ENCODE measurements at regions not wholly inside any gene's neighbourhood (a gene's known extent, or its start where the extent isn't known, plus 50 kb on each side); places are given as distances from the start of the nearest gene placed in this dataset.

DNA sequence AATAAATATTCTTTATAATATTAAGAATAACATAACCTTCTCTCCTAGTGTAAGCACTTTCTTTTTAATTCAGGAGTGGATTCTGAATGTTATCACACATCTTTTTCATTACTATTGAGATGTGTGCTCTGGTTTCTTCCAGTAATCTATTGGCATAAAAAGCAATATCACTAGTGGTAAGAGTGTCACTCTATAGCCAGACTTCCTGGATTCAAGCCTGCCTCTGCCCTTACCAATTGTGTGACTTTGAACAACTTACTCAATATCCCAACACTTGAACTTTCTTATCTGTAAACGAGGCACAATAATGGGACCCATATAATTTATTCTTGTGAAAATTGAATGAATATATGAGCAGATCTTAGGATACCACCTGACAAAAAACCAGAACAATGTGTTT is 71.0 kb downstream of the SEM1 start:
- no peak for DNase-seq (ENCODE audit: low read depth)

DNA sequence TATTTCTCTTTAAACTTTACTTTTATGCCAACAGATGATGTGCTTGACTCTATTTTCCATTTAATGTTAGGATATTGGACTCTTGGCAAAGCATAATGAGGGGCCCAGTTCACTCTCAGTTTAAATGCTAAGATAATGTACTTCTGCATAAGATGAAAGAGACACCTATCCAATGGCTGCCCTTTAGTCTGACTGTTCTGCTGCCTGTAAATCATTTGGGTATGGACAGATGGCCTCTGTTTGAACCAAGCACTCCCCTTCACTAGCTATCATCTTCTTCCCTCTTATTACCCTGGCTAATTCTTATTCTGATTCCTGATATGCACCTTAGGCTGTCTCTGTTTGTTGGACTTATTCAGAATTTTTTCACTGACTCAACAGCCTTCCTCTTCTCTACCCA is 72.1 kb downstream of the SEM1 start:
- DNase-seq (ENCODE audit: low read depth), result no peak

DNA sequence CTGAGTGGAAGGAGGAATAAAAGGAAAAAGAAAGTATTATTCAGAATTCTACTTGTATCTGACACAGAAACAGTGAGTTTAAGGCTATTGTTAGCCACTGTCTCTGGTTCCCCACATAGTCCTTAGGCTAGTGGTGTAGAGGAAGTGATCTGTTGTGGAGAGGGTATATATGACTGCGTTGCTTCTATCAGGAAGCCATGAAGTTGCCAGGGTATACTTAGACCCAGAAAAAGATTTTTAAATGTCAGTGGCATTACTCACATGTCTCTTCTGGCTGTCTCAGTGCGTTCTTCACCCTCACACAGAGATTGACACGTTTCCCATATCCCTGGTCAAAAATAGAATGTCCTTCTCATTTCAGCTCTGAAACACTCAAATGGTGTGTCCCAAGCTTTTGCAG is 72.7 kb downstream of the SEM1 start:
- DNase-seq (ENCODE audit: low read depth), result peak; percentile 67

DNA sequence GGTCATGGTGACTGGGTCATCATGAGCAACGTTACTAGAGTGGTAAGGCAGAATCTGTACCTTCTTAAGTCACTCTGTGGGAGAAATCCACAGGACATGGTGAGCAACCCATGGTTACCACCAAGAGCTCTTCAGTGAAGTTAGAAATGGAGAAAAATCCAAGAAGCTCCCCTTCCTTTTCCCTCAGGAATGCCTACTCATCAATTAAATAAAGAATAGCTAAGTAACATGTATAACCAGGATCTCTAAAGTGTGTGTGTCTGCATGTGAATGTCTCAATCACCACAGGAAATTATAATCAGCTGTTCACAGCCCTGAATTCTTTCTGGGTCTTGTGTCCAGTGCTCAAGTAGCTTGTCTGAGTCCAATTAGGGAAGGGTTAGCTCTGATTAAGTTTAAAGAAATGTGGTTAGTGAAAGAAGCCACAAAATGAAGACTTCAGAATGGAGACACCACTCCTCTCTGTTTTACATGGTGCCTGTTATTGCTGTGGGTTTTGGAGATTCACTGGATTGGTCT is 73.2 kb downstream of the SEM1 start:
- DNase-seq (ENCODE audit: low read depth), result peak; percentile 78

DNA sequence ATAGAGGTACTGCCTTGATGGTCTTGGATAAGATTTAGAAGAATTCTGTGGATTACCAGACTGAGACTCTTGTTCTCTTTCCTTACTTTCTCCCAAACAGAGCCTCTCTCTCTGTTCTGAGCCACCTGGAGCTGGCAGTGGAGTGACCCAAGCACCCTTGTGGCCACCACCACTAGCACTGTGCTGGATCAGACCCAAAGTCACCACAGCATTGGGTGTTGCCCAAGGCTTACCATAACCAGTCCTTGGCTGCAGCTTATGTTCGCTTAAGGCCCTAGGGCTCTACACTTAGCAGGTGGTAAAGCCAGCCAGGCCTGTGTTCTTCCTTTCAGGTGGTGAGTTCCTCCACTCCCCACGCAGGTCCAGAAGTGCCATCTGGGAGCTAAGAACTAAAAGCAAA is 79.8 kb downstream of the SEM1 start:
- DNase-seq (ENCODE audit: low read depth), result peak; percentile 2

DNA sequence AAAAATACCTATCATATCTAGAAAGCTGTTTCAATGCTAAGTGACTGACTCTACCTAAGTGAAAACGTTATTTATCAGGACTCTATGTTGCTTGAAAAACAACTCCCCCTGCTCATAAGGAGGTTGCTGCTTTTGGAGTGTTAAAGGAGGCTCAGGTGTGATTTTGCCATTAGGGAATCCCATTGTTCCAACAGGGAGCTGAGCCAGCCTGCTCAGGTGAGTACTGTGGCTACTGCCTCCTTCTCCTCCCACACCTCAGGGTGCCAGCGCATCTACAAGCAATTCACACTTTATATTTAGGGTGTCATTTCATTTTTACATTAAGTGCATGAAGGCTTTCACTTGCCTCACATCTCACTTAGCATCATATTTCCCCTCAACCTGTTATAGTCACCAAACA is 84.7 kb downstream of the SEM1 start:
- DNase-seq (ENCODE audit: low read depth), result no peak

DNA sequence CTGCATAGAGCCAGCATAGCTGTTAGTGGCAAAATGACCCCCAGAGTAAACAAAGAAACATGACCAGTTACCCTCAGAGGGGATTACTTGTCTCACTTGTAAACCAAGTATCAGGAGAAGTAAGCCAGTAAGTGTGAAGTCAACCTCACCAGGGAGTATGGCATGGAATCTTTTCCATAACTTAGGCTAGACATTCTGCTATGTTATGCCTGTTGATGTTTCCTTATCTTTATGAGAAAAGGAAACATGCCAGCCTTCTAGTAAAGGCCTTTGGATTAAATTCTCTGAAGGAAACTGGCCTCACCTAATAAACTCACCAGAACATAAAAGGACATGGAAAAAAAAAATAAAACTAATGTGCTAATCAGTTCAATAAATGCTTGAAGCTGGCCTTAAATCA is 87.7 kb downstream of the SEM1 start:
- no peak for DNase-seq (ENCODE audit: low read depth)

DNA sequence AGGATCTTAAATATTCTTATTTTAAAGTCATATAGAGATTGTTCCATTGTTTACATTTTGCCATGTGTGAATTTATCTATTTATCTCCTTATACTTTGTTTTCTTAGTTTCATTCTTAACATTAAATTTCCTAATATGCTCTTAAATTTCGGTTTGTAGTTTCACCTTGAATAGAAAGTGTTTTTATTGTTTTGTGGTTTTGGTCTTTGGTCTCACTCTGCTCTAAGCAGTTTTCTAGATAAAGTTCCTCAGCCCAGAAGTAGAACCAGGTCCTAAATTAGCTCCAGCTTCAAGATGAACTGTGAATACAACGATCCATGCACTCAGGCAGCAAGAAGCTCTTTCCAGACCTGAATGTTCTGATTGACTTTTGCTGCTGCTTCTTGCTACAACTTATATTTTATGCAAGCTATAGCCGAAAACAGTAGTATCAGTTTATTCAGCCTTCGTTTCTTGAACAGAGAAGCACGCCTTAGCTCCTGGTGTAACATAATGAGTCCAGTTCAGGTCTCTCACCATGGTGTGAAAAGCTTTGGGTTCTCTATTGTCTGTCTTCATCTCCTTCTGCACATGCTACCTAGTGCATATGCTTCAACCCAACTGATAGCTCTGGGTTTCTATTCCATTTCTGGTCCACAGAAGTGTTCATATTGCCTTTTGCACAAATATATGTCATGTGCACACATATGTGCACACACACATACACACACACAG is 95.3 kb downstream of the SEM1 start:
- DNase-seq (ENCODE audit: low read depth), result no peak

DNA sequence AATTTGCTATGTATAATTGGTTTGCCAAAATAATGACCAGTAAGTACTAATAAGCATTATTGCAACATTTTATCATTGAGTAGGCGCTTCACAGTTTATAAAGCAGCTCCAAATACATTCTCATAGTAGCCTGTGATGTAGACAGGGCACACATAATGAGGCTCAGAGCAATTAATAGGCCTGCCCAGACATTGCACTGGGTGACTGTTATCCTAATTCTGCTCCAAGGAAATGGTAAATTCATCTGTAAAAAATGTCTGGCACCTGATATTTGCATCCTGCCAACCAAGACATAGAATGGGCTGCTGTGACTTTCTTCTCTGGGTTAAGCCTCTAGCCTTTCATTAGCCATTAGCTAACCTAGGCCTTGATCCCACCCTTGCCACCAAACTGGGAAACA is 97.6 kb downstream of the SEM1 start:
- no peak for DNase-seq (ENCODE audit: low read depth)

DNA sequence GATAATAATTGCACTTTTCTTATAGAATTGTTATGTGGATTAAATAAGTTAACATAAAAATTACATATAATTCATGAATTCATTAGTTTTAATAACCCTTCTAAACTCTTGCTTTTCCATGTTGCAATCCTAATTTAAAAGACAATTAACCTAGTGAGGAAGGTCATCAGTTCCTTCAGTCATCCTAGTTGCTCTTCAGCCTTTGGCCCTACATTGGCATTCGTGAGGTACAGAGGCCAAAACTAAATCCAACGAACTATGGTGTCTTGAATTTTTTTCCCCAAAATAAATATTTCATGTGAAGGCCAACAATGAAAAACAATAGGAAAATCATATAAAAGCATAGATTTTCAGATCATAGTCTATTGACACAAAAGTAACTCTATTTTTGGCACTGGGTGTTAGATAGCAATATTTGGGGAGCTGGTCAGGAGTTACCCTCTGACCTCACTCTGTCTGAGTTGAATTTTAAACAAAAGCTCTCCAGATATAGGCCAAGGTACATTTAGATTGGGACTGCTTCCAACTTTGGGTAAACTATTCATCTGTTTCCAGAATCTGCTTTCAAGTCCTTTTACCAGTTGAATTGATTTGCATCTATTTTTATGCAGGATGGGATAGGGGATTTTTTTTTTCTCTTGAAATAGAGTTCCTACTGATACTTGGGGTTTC is 104.5 kb downstream of the SEM1 start:
- no peak for DNase-seq (ENCODE audit: low read depth)

DNA sequence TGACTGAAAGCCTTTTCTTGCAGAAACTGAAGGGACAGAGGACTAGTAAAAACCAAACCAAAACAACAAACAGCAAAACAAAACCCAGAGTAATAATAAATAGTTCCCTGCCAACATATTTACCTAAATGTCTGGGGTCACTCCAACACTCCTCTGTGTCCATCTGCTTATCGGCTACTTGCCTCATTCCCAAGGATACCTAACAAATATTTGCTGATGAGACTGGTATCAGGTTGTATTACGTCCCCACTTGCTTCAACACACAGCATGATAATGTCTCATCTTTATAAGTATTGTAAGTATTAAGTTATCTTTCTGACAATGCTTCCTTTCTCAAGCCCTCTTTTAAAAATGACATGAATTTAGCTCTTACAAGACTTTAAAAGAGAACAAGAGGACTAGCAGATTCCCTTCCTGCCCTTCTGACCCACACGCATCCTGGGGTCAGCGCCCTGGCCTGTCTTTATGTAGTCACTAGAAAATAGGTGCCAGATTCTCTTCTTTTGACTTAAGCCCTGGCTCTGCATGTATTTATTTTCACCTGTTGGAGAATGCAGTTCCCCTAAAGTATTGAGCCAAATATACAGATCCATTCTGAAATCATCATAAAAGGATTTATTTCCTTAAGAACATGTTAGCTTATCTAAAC is 110.2 kb downstream of the SEM1 start:
- DNase-seq (ENCODE audit: low read depth), result no peak

DNA sequence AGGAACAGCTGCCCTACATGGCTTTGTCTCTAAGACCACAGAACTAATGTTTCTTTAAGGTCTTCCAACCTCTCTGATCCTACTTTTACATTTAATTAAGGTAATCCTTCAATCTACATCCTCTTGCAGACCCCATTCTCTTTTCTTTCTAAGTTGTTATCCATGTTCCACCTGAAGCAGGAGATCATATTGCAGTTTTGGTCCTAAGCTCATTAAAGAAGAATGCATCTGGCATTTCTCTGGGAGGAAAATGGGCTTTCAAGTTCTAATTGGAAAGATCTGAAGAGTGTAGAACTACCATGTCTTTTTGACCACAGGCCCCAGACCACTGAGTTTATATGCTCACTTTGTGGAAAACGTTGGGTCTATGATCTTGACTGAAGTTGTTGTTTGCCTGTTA is 111.2 kb downstream of the SEM1 start:
- no peak for DNase-seq (ENCODE audit: low read depth)

DNA sequence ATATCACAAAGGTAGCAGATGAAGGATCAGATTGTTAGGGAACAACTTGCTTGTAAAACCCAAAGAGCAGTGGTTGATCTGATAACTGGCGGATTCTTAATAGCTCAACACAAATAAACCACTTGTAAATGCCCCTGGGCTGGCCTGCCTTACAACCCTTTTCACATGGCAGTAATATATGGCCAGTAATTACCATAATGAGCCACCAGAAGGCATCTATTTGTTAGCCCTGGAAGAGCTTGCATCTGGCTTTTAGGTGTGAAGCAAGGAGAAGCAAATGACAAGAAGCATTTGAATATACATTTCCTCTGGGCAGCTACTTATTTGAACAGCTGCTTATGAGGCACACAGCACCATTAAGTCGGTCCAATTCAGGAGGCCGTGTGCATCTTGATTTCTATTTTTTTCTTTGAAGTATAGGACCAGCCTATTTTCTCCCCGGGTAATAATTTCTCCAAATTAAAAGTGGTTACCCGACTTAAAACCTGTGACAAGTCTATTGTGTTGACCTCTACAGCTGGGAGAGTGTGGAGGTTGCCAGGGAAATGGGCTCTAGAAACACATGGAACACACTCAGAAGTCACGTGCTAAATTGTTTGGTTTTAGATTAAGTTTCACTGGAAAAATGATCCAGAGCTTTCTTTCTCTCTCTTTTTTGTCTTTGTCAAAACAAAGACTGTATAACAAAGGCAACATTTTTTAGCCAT is 113.4 kb downstream of the SEM1 start:
- peak; percentile 34 for DNase-seq (ENCODE audit: low read depth)

DNA sequence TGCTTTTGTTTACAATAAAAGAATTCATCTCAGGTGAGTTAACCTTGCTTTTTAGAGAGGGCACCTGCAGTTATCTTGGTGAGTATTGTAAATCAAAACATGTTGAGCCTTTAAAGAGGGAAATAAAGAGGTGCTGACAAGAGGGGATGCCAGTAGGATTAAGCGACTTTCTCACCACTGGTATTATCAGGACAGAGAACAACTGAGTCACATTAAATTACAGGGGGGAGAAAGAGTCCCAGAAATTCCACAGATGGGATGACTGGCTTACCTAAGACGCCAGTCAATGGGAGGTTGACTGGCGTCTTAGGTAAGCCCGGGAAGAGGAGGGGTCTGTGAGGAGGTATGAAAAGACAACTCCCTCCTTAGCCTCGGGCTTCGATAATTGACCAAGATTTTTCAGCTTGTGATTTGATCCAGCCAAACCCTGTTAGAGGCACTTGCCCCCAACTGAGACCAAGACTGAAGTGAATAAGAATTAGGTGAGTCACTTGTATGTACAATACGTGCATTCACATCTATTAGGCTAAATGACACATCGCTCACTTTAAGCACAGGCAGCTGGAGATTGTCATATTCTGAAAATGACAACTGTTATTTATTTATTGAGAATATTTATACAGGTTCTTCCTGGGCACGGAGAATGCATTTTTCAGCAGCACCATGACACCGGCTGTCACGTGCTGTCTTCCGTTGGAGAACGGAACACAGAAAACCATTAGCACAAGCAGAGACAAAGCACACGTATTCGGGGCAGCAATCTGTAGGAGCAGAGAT is 117.6 kb downstream of the SEM1 start:
- no peak for DNase-seq (ENCODE audit: low read depth)

DNA sequence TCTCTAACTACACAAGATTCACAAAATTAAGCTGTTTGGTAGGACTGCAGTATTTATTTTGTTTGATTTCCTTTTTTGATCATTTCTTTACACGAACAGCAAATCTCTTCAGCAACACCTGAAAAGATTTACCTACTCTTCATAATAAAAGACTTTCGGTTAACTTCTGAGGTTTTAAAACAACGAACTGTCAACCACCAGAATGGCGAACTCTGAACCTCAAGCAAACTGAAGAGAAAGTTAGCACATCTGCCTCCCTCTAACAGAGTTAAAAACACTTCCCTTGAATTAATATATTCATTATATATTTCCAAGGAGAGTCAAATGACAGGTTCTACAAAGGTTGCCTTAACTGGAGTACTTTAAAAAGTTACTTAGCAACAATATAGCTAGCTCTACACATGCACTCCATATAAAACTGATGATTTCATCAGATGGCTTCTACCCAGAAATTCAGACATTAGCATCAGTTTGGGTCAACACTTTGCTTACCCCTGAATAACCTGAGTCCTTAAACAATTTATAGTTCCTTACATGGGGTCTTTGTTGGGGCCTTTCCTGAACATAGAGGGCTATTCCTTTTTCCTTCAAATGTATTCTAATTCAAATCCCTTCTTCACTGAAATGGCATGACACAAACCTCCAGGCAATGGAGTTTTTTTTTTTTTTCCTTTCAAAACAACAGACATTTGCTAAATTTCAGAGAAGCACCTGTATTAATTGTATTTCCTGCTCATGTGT is 118.3 kb downstream of the SEM1 start:
- DNase-seq (ENCODE audit: low read depth), result no peak

DNA sequence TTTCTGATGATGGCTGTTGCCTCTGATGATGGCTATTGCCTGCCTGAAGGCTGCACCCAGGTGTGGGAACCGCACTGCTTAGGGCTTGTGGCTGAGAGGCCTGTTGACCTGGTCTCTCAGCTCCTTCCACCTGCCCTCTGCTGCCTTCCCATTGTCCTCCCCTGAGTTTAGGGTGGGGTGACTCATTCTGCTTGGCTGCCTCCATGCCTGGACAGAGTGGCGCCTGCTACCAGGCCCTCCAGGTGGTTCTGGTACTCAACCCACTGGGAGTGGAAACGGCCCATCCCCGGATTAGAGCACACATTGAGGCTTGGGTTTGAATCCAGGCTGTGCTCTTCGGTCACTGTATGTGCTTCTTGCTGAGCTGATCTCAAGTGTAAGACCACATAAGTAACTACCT is 120.6 kb downstream of the SEM1 start:
- no peak for DNase-seq (ENCODE audit: low read depth)

DNA sequence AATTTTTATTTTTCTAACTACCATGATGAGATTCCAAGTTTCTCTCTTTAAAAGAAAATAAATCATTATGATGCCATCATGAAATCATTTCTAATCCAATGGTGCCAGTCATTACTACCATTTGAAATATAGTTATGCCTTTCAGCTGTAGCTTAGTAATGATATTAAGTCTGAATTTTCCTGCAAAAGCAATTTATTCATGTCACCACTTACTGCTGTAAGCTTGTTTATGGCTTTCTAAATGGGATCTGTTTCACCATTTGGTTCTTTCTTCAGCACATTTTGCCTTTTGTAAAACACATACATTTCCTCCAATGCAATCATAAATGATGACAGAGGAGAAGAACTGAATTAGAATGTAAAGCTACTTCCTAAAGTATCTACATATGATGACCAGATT is 130.5 kb downstream of the SEM1 start:
- DNase-seq (ENCODE audit: low read depth), result no peak

DNA sequence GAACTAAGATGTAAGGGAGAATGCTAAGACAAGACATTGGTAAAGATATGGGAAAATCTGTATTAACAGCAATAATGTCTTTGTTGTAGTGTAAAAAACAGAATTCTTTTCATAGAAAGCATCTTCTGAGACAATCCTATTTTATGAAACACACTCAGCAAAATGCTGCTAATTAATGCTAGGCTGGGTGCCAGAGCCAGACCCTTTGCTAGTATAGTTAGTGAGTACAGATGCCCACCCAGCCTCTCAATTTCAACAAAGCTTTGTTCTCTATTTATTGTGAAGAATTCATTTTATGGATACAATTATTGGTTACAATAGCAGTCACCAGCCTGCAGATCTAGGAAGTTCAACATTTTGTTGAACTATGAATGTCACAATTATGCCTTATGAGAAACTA is 131.0 kb downstream of the SEM1 start:
- no peak for DNase-seq (ENCODE audit: low read depth)

DNA sequence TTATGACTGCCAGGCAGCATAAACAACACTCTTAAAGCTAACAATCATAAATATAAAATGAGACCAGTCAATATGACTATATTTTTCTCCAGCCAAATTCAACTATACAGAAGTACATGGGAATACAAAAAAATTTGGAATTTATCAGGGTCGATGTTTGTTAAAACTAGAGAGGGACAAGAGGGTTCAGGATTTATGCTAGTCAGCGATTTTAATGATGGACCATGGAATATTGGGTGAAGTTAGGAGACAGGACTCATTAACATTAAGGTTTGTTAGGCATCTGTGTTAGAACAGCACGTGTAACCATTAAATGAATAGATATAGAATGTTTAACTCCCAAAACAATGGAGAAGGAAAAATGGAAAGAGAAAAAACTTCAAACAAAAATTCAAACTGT is 146.2 kb downstream of the SEM1 start:
- no peak for DNase-seq (ENCODE audit: low read depth)

DNA sequence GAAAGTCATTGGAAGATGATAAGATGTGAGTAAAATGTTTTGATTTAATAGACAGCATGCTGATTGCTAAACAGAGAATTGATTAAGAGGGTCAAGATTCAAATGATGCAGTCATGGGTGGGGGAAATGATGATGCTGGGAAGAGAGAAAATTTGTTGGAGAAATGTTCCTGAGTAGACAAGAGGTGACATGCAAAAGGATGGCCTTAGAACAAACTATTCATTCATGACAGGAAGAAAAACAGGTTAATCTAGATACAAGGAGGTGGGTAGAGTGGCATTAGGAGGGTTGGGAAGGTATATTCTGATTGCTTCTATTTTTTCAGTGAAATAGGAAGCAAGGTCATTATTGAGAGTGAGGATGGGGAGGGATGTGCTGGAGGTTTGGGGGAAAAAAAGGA is 146.7 kb downstream of the SEM1 start:
- no peak for DNase-seq (ENCODE audit: low read depth)
